ENCODE measurements at regions not wholly inside any gene's neighbourhood (a gene's known extent, or its start where the extent isn't known, plus 50 kb on each side); places are given as distances from the start of the nearest gene placed in this dataset.
"Not testable (repeated sequence)": the region's sequence is repeated elsewhere in the genome, so short reads cannot be mapped to it uniquely, and the experiment has no call there.

GRCh38 chr4:3639613-3640586, 107.7 kb upstream of the LRPAP1 start:
- no peak for DNase-seq (ENCODE audit: low read depth in 1 of 2, low spot score in 2 of 2)
- no peak overlapping the region for H3K4me3 ChIP-seq

GRCh38 chr4:3638080-3638795, 106.0 kb upstream of the LRPAP1 start:
- H3K9me3 ChIP-seq (replicated peaks) = no peaks in the 10 kb centered on the region; the same call in 1 of the 2 replicates
- no peak overlapping the region for H3K4me3 ChIP-seq
- H3K27ac ChIP-seq = no peak overlapping the region
- peaks cover 21% of the 10 kb centered on the region for H3K4me1 ChIP-seq (replicated peaks)
- H3K36me3 ChIP-seq = no peaks in the 10 kb centered on the region
- H3K27me3 ChIP-seq (replicated peaks) = no peaks in the 10 kb centered on the region
- no peak for DNase-seq (ENCODE audit: low read depth in 1 of 2, low spot score in 2 of 2)

More at GRCh38 chr4:3639613-3640586, 107.7 kb upstream of the LRPAP1 start:
- Histone ChIP-seq H3K27me3 (replicated peaks) (no peaks in the 10 kb centered on the region), H3K4me1 (replicated peaks) (peaks cover 23% of the 10 kb centered on the region), H3K36me3 (no peaks in the 10 kb centered on the region), H3K27ac (no peak overlapping the region), H3K9me3 (replicated peaks) (no peaks in the 10 kb centered on the region; the same call in 1 of the 2 replicates)

- no peaks in the 10 kb centered on the region for H3K27me3 ChIP-seq (replicated peaks)
- no peak overlapping the region for H3K27ac ChIP-seq
- no peaks in the 10 kb centered on the region for H3K36me3 ChIP-seq
- no peaks in the 10 kb centered on the region; the same call in 1 of the 2 replicates for H3K9me3 ChIP-seq (replicated peaks)
- H3K4me1 ChIP-seq (replicated peaks) = peaks cover 15% of the 10 kb centered on the region
- DNase-seq (ENCODE audit: low read depth in 1 of 2, low spot score in 2 of 2) = no peak
- no peak overlapping the region for H3K4me3 ChIP-seq
Observed at GRCh38 chr4:3637326-3638016, 105.2 kb upstream of the LRPAP1 start.

GRCh38 chr4:3636646-3637320, 104.6 kb upstream of the LRPAP1 start:
- Histone ChIP-seq H3K27me3 (replicated peaks) (no peaks in the 10 kb centered on the region), H3K4me1 (replicated peaks) (peaks cover 15% of the 10 kb centered on the region), H3K27ac (no peak overlapping the region), H3K9me3 (replicated peaks) (no peaks in the 10 kb centered on the region; the same call in 1 of the 2 replicates), H3K36me3 (no peaks in the 10 kb centered on the region), H3K4me3 (no peak overlapping the region)
- no peak for DNase-seq (ENCODE audit: low read depth in 1 of 2, low spot score in 2 of 2)

GRCh38 chr4:3636020-3636419, 103.8 kb upstream of the LRPAP1 start:
- not testable (repeated sequence) for H3K9me3 ChIP-seq (replicated peaks); H3K27ac ChIP-seq; H3K36me3 ChIP-seq; H3K4me3 ChIP-seq; H3K27me3 ChIP-seq (replicated peaks); DNase-seq (ENCODE audit: low read depth in 1 of 2, low spot score in 2 of 2)
- peaks cover 14% of the 10 kb centered on the region for H3K4me1 ChIP-seq (replicated peaks)

GRCh38 chr4:3634894-3635820, 102.9 kb upstream of the LRPAP1 start:
- Histone ChIP-seq H3K36me3 (no peaks in the 10 kb centered on the region), H3K27ac (no peak overlapping the region), H3K27me3 (replicated peaks) (no peaks in the 10 kb centered on the region), H3K9me3 (replicated peaks) (no peaks in the 10 kb centered on the region; the same call in 1 of the 2 replicates), H3K4me1 (replicated peaks) (peaks cover 5% of the 10 kb centered on the region), H3K4me3 (no peak overlapping the region)
- DNase-seq (ENCODE audit: low read depth in 1 of 2, low spot score in 2 of 2) = no peak

- no peaks in the 10 kb centered on the region for H3K36me3 ChIP-seq
- no peaks in the 10 kb centered on the region; the same call in 1 of the 2 replicates for H3K9me3 ChIP-seq (replicated peaks)
- no peak overlapping the region for H3K27ac ChIP-seq
- no peak overlapping the region for H3K4me3 ChIP-seq
- no peaks in the 10 kb centered on the region for H3K4me1 ChIP-seq (replicated peaks)
- DNase-seq (ENCODE audit: low read depth in 1 of 2, low spot score in 2 of 2) = no peak
- no peaks in the 10 kb centered on the region for H3K27me3 ChIP-seq (replicated peaks)
Observed at GRCh38 chr4:3634281-3634857, 102.1 kb upstream of the LRPAP1 start.

GRCh38 chr4:3633277-3633676, 101.1 kb upstream of the LRPAP1 start:
- H3K4me3 ChIP-seq; H3K9me3 ChIP-seq (replicated peaks); DNase-seq (ENCODE audit: low read depth in 1 of 2, low spot score in 2 of 2); H3K36me3 ChIP-seq; H3K27ac ChIP-seq; H3K4me1 ChIP-seq (replicated peaks); H3K27me3 ChIP-seq (replicated peaks): not testable (repeated sequence)

- H3K4me1 ChIP-seq (replicated peaks); DNase-seq (ENCODE audit: low read depth in 1 of 2, low spot score in 2 of 2): not testable (repeated sequence)
Observed at GRCh38 chr4:3632794-3633193, 100.6 kb upstream of the LRPAP1 start.

GRCh38 chr4:3631544-3632266, 99.5 kb upstream of the LRPAP1 start:
- not testable (repeated sequence) for H3K36me3 ChIP-seq; DNase-seq (ENCODE audit: low read depth in 1 of 2, low spot score in 2 of 2); H3K27me3 ChIP-seq (replicated peaks); H3K4me1 ChIP-seq (replicated peaks); H3K27ac ChIP-seq; H3K9me3 ChIP-seq (replicated peaks); H3K4me3 ChIP-seq

More at GRCh38 chr4:3632794-3633193, 100.6 kb upstream of the LRPAP1 start:
- not testable (repeated sequence) for H3K4me3 ChIP-seq; H3K27me3 ChIP-seq (replicated peaks); H3K9me3 ChIP-seq (replicated peaks); H3K36me3 ChIP-seq; H3K27ac ChIP-seq

GRCh38 chr4:3630598-3631543, 98.6 kb upstream of the LRPAP1 start:
- Histone ChIP-seq H3K27ac (no peak overlapping the region), H3K4me1 (replicated peaks) (no peaks in the 10 kb centered on the region), H3K9me3 (replicated peaks) (no peaks in the 10 kb centered on the region; the same call in 1 of the 2 replicates), H3K27me3 (replicated peaks) (no peaks in the 10 kb centered on the region), H3K36me3 (no peaks in the 10 kb centered on the region), H3K4me3 (no peak overlapping the region)
- DNase-seq (ENCODE audit: low read depth in 1 of 2, low spot score in 2 of 2) = no peak

Measured in SJSA1 (cell line).